HG03432 (cell line): ENCODE measurements at regions not wholly inside any gene's neighbourhood (a gene's known extent, or its start where the extent isn't known, plus 50 kb on each side); places are given as distances from the start of the nearest gene placed in this dataset.

Experiments
- ATAC-seq: cut with Tn5 transposase; IDR thresholded peaks from one replicate; pipeline ENCODE4 v1.9.1; 2021; ENCODE audit warnings: mild to moderate bottlenecking, moderate library complexity; ENCODE audit not compliant: unreplicated experiment

GRCh38 chr5:96049398-96050272 lies 88.0 kb upstream of the ELL2 start:
- ATAC-seq = no peak

DNA sequence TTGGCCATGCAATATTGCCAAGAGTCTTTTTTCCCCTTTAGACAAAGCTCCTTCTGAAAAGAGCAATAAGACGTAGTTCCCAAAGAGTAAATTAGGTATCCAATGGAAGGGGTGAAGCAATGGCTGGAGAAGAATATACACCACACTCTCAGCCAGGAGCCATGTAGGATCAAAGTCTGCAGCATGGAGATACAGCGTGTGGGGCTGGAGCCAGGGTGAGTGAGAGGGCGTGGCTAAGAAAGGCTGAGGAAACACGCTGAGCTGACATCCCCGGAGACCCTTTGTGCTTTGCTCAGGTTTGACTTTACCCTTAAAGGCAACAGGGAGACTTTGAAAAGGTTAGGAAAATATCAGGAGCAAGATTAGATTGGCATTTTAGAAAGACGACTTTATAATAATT lies 87.1 kb upstream of the ELL2 start:
- ATAC-seq = no peak

DNA sequence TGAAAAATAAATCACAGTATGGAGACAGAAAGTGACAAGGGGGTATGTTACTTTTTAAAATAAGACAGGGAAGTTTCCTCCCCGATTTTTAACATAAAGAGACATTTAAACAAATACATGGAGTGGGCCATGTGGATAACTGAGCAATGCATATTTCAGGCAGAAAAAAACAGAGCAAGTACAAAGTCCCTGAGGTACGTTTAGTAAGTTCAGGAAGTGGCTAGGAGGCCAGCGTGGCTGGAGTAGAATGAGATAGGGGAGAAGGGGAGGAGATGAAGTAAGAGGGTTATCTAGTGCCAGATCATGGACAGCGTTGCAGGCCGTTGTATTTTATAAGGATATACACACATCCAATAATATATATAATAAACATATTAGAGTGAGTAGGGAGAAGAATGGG lies 84.2 kb upstream of the ELL2 start:
- ATAC-seq = no peak

GRCh38 chr5:96043446-96043845 lies 81.8 kb upstream of the ELL2 start:
- ATAC-seq = no peak

DNA sequence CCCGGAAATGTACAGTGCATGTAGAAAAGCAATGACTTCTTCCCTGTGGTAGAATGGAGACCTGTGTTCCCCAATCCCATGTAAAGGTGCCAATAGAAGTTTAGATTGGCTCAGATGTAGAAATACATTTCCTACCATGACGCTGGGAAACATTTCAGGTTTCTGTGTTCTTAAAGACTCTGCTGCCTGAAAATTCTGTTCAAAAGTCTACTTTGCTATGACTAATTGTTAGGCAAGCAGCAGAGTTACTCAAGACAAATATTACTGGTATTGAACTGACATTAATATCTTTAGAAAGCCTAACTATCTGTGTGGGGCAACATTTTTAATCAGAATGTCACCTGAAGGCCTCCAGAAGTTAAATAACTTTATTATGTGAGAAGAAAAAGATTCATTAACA lies 75.5 kb upstream of the ELL2 start:
- ATAC-seq = no peak

- ATAC-seq = no peak
Measured at GRCh38 chr5:96036301-96036700, 74.7 kb upstream of the ELL2 start.

- ATAC-seq = no peak
Measured at GRCh38 chr5:96035796-96036195, 74.1 kb upstream of the ELL2 start.

DNA sequence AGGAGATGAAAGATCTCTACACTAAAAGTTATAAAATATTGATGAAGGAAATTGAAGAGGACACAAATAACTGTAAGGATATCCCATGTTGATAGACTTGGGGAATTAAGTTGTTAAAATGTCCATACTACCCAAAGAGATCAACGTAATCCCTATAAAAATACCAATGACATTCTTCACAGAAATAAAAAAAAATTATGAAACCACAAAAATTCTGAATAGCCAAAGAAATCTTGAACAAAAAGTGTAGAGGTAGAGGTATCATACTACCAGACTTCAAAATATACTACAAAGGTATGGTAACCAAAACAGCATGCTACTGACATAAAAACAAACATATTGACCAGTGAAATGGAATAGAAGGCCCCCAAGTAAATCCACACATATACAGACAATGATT lies 71.5 kb upstream of the ELL2 start:
- ATAC-seq = no peak

- ATAC-seq = no peak
Measured at GRCh38 chr5:96031811-96032261, 70.2 kb upstream of the ELL2 start.

DNA sequence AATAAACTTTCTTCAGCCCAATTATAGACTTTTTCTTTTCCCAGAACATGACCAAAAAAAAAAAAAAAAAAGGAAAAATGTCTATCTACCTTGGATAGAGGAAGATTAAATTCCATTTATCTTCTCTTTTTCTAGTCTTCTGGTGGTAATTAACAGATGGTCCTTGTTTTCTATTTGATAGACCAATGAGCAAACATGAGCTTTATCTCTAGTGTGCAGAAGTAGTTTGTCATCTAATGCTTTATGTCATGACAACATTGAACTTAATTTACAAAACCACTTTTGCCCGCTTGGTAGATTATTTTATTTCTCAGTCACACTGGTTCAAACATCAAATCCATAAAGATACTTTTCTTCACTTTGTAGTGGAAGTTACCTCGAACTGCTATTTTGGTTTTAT lies 69.5 kb upstream of the ELL2 start:
- ATAC-seq = no peak

- no peak for ATAC-seq
Measured at GRCh38 chr5:96026406-96027041, 64.9 kb upstream of the ELL2 start.

DNA sequence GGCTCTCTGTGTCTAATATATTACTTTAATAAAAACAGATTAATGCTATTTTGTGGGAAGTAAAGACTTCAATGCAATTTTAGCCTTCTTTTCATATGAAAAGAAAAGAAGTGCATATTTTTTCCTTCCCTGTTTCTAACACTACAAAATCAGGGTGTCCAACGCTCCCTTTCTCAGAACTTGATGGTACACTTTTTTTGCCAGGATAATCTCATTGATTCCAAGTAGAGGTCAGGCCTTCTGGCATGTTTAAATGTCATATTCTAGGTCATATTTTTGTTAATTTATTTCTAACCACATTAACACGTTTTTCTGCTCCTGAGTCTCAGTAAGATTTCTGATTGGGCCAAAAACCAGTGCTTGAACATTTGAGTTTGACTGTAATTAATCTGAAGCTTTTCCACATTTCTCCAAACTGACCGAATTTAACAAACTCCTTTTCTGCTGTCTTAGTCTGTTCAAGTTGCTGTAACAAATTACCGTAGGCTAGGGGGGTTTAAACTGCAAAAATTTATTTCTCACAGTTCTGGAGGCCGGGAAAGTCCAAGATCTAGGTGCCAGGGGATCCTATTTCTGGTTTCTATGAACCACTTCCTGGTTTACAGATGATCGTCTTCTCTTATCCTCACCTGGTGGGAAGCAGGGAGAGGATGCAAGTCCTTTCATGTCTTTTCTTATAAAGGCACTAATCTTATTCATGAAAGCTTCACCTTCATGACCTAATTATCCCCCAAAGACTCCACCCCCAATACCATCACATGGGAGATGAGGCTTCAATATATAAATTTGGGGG lies 63.2 kb upstream of the ELL2 start:
- ATAC-seq = no peak

- ATAC-seq = no peak
Measured at GRCh38 chr5:96023518-96023917, 61.9 kb upstream of the ELL2 start.

DNA sequence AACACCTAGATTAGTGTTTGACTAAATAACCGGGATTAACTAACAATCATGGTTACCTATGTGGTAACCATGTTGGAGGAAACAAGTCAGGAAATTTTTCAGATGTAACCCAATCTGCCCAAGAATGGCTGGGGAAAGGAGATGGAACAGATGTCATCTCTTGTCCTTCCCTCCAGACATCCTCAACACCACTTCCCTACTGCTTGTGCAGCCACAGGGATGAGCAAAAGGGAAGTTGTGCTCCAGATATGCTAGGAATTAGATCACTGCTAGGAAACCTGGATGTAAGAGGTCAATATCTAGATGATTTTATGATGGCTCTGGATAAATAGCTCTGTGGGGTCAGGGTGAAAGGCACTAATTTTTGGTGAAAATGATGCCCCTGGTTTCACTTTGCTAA lies 61.3 kb upstream of the ELL2 start:
- ATAC-seq = no peak

- no peak for ATAC-seq
Measured at GRCh38 chr5:96017951-96018350, 56.3 kb upstream of the ELL2 start.

DNA sequence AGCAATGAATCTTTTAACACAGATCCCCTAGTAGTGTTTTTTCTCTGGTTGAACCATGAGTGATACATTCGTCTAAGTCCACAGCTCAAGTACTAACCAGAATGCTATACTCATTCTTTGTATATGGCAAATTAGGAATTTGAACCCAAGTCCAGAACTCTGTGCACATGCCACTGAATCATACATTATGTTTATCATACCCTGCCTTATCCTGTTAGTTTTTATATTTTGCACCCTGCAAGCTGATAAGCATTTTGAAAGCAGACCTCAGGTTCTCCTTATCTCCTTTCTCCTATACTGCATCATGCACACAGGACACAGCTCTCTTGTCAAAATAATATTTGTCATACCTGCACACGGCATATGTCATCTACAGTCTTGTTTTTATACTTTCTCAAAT lies 54.6 kb upstream of the ELL2 start:
- no peak for ATAC-seq

DNA sequence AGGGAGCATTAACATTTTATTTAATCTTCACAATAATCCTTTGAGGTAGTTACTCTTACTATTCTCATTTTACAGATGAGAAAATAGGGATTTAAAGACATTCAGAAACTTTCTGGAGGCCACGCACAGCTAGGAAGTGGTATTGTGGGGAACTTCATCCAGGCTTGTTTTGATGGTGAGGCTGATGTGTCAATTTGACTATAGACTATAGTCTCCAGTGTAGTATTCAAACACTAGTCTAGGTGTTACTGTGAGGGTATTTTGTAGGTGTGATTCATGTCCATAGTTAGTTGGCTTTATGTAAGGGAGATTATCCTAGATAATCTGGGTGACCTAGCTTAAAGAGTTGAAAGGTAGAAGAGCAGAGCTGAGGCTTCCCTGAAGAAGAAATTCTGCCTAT lies 54.1 kb upstream of the ELL2 start:
- no peak for ATAC-seq

DNA sequence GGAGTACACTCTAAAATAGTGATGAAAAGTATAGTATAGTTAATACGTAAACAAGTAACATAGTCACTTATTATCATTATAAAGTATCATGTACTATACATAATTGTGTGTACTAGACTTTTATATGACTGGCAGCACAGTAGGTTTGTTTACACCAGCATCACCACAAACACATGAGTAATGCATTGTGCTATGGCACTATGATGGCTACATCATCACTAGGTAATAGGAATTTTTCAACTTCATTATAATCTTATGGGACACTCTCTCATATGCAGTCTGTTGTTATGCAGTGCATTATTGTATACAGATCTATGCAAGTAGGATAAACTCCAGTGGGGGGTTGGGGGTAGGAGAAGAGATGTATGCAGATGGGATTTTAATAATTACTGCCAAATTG lies 52.7 kb upstream of the ELL2 start:
- ATAC-seq = no peak

GRCh38 chr5:96013254-96013653 lies 51.6 kb upstream of the ELL2 start:
- ATAC-seq = no peak

GRCh38 chr5:96012399-96012798 lies 50.7 kb upstream of the ELL2 start:
- no peak for ATAC-seq
